IMR-90 (cell line): ENCODE measurements at regions not wholly inside any gene's neighbourhood (a gene's known extent, or its start where the extent isn't known, plus 50 kb on each side); places are given as distances from the start of the nearest gene placed in this dataset.

Experiments
- ATAC-seq: fragments of 200-7000 bp; cut with Tn5 transposase; 2 replicates; pipeline ENCODE4 v1.9.1; 2020; ENCODE audit warnings: low read depth, mild to moderate bottlenecking, moderate library complexity
- BruUV-seq: library from RNA; stranded (reverse); fragments of 400-500 nt; replicated peaks from 2 replicates; lab custom pipeline; 2021; lab: Mats Ljungman, UMichigan
- CTCF ChIA-PET: fragments of 300-600 bp; formaldehyde crosslinking; extraction: SDS; loops from one replicate; lab custom pipeline; 2021; ENCODE audit warnings: antibody characterized with exemption; lab: Yijun Ruan, JAX
- POLR2A ChIA-PET: fragments of 300-600 bp; sonication (Branson Sonifier 250); formaldehyde crosslinking; loops from one replicate; lab custom pipeline; 2022; ENCODE audit warnings: antibody characterized with exemption; ENCODE audit not compliant: unreplicated experiment; lab: Charles Lee
- DNase-seq: peaks from one replicate; pipeline ENCODE4 v3.0.0; 2013
- H2AFZ ChIP-seq: replicated peaks from 2 replicates; pipeline ENCODE3; 2013; ENCODE audit warnings: low read length, mild to moderate bottlenecking; ENCODE audit not compliant: poor library complexity
- H2AK5ac ChIP-seq: 2 replicates; pipeline ENCODE4 v1.6.1; 2013; ENCODE audit warnings: low read depth, low read length, inconsistent platforms
- H2AK9ac ChIP-seq: replicated peaks from 2 replicates; pipeline ENCODE3; 2013; ENCODE audit warnings: mild to moderate bottlenecking, low read depth, low read length, moderate library complexity; ENCODE audit not compliant: poor library complexity
- H2BK120ac ChIP-seq: 2 replicates; pipeline ENCODE4 v1.6.1; 2013; ENCODE audit warnings: low read depth, low read length, inconsistent platforms
- H2BK15ac ChIP-seq: 3 replicates; pipeline ENCODE4 v1.6.1; 2013; ENCODE audit warnings: low read depth, low read length, inconsistent platforms
- H2BK20ac ChIP-seq: 2 replicates; pipeline ENCODE4 v1.6.1; 2013; ENCODE audit warnings: low read depth, mild to moderate bottlenecking, inconsistent platforms, low read length, moderate library complexity
- H2BK5ac ChIP-seq: 2 replicates; pipeline ENCODE4 v1.6.1; 2013; ENCODE audit warnings: mild to moderate bottlenecking, low read depth, low read length, inconsistent platforms; ENCODE audit not compliant: poor library complexity, severe bottlenecking
- H3K14ac ChIP-seq: replicated peaks from 2 replicates; pipeline ENCODE4 v1.6.1; 2013; ENCODE audit warnings: low read depth, low read length, inconsistent platforms
- H3K18ac ChIP-seq: 2 replicates; pipeline ENCODE4 v1.6.1; 2013; ENCODE audit warnings: low read depth, low read length, control low read depth
- H3K23ac ChIP-seq: 2 replicates; pipeline ENCODE4 v1.6.1; 2013; ENCODE audit warnings: low read depth, low read length, inconsistent platforms
- H3K27ac ChIP-seq: 2 replicates; pipeline ENCODE4 v1.5.1; 2013; ENCODE audit warnings: mild to moderate bottlenecking, control low read depth, low read length; ENCODE audit not compliant: insufficient read depth
- H3K27me3 ChIP-seq: 2 replicates; pipeline ENCODE4 v1.6.1; 2013; ENCODE audit warnings: low read length; ENCODE audit not compliant: control insufficient read depth, insufficient read depth
- H3K36me3 ChIP-seq: 2 replicates; pipeline ENCODE4 v1.6.1; 2013; ENCODE audit warnings: low read length, mixed read lengths; ENCODE audit not compliant: control insufficient read depth, insufficient read depth
- H3K4ac ChIP-seq: 2 replicates; pipeline ENCODE4 v1.6.1; 2013; ENCODE audit warnings: low read depth, low read length, inconsistent platforms
- H3K4me1 ChIP-seq: 2 replicates; pipeline ENCODE4 v1.6.1; 2013; ENCODE audit warnings: low read length, mixed read lengths; ENCODE audit not compliant: control insufficient read depth, insufficient read depth
- H3K4me2 ChIP-seq: 2 replicates; pipeline ENCODE4 v1.6.1; 2013; ENCODE audit warnings: low read depth, mild to moderate bottlenecking, control low read depth, low read length, moderate library complexity
- H3K4me3 ChIP-seq: 2 replicates; pipeline ENCODE4 v1.5.1; 2013; ENCODE audit warnings: low read depth, mild to moderate bottlenecking, control low read depth, low read length, moderate library complexity; ENCODE audit not compliant: insufficient read depth
- H3K56ac ChIP-seq: 2 replicates; pipeline ENCODE4 v1.6.1; 2013; ENCODE audit warnings: low read length, inconsistent platforms; ENCODE audit not compliant: insufficient read depth; ENCODE audit errors: extremely low read depth
- H3K79me1 ChIP-seq, 2 experiments: 2 replicates each; pipeline ENCODE4 v1.6.1; 2013; ENCODE audit warnings: low read length in 2 of 2, inconsistent platforms in 1 of 2, low read depth in 1 of 2
- H3K9ac ChIP-seq: 2 replicates; pipeline ENCODE4 v1.6.1; 2013; ENCODE audit warnings: low read depth, low read length, control low read depth
- H3K9me1 ChIP-seq: 2 replicates; pipeline ENCODE4 v1.6.1; 2013; ENCODE audit warnings: low read length, inconsistent platforms; ENCODE audit not compliant: insufficient read depth
- H3K9me3 ChIP-seq: 2 replicates; pipeline ENCODE4 v1.6.1; 2013; ENCODE audit warnings: low read length; ENCODE audit not compliant: control insufficient read depth, insufficient read depth
- H4K20me1 ChIP-seq: 2 replicates; pipeline ENCODE4 v1.6.1; 2013; ENCODE audit warnings: low read length, inconsistent platforms; ENCODE audit not compliant: insufficient read depth
- H4K5ac ChIP-seq: 2 replicates; pipeline ENCODE4 v1.6.1; 2013; ENCODE audit warnings: mild to moderate bottlenecking, low read depth, low read length, control low read depth
- H4K8ac ChIP-seq, 2 experiments: 2 replicates each; pipeline ENCODE4 v1.6.1; 2013; ENCODE audit warnings: low read depth in 2 of 2, low read length in 2 of 2, control low read depth in 1 of 2, inconsistent platforms in 1 of 2
- H4K91ac ChIP-seq: 2 replicates; pipeline ENCODE4 v1.6.1; 2013; ENCODE audit warnings: low read depth, low read length, inconsistent platforms; ENCODE audit not compliant: insufficient read depth
- BHLHE40 ChIP-seq: fragments of 150-350 bp; IDR thresholded peaks from 2 replicates; pipeline ENCODE4 v1.6.1; 2016; ENCODE audit warnings: mild to moderate bottlenecking, low read depth, low read length
- CEBPB ChIP-seq: IDR thresholded peaks from 2 replicates; pipeline ENCODE4 v1.6.1; 2012; ENCODE audit warnings: low read depth, low read length, improper control_type of control experiment
- CHD1 ChIP-seq: IDR thresholded peaks from 2 replicates; pipeline ENCODE4 v1.6.1; 2012; ENCODE audit warnings: low read depth, low read length, improper control_type of control experiment
- FOS ChIP-seq: fragments of 150-350 bp; IDR thresholded peaks from 2 replicates; pipeline ENCODE4 v1.6.1; 2016; ENCODE audit warnings: low read depth, low read length
- MAFK ChIP-seq: IDR thresholded peaks from 2 replicates; pipeline ENCODE4 v1.6.1; 2012; ENCODE audit warnings: low read depth, low read length, improper control_type of control experiment
- MAZ ChIP-seq: IDR thresholded peaks from 2 replicates; pipeline ENCODE4 v1.6.1; 2012; ENCODE audit warnings: low read depth, mild to moderate bottlenecking, low read length, improper control_type of control experiment, moderate library complexity, borderline replicate concordance
- MXI1 ChIP-seq: IDR thresholded peaks from 2 replicates; pipeline ENCODE4 v1.6.1; 2012; ENCODE audit warnings: low read depth, mild to moderate bottlenecking, low read length, moderate library complexity, borderline replicate concordance
- NFE2L2 ChIP-seq: fragments of 150-350 bp; IDR thresholded peaks from 2 replicates; pipeline ENCODE4 v1.6.1; 2016; ENCODE audit warnings: low read depth, mild to moderate bottlenecking, low read length
- POLR2A ChIP-seq: IDR thresholded peaks from 2 replicates; pipeline ENCODE4 v1.6.1; 2012; ENCODE audit warnings: mild to moderate bottlenecking, low read depth, low read length
- RAD21 ChIP-seq: IDR thresholded peaks from 2 replicates; pipeline ENCODE4 v1.6.1; 2012; ENCODE audit warnings: low read length, improper control_type of control experiment
- RCOR1 ChIP-seq: IDR thresholded peaks from 2 replicates; pipeline ENCODE4 v1.6.1; 2012; ENCODE audit warnings: mild to moderate bottlenecking, low read length, improper control_type of control experiment; ENCODE audit not compliant: insufficient replicate concordance
- SMC3 ChIP-seq: fragments of 150-350 bp; IDR thresholded peaks from 2 replicates; pipeline ENCODE4 v1.6.1; 2016; ENCODE audit warnings: low read depth, mild to moderate bottlenecking, antibody characterized with exemption, low read length, moderate library complexity
- WGBS, 2 experiments: methylation state at CpG; one replicate each; pipeline versions ENCODE4 v1.1.5 to v1.1.7; 2013; ENCODE audit warnings: missing lambda C conversion rate in 2 of 2; ENCODE audit not compliant: insufficient read length in 1 of 2; ENCODE audit errors: extremely low coverage in 2 of 2; 5-methylcytosine and 5-hydroxymethylcytosine counted together
- dilution Hi-C: fragments of 300-500 bp; cut with HindIII; formaldehyde crosslinking; loops from one replicate; pipeline ENCODE4 v1.14.3; 2018; ENCODE audit warnings: low sequenced_read_pairs; ENCODE audit not compliant: unreplicated experiment
- in situ Hi-C: fragments of 300-500 bp; cut with MboI; formaldehyde crosslinking; loops from 3 replicates; pipeline ENCODE4 v1.14.3; 2019; ENCODE audit warnings: low sequenced_read_pairs, inconsistent platforms, mixed read lengths
- intact Hi-C: fragments of 100-400 bp; cut with micrococcal nuclease; formaldehyde crosslinking; loops from 2 replicates; pipeline ENCODE4 v1.10.0; 2022
- TF ChIP-seq, protein P1 (sequence below): fragments of 150-350 bp; IDR thresholded peaks from 2 replicates; pipeline ENCODE4 v1.6.1; 2016; ENCODE audit warnings: low read depth, mild to moderate bottlenecking, low read length, moderate library complexity, borderline replicate concordance
- TF ChIP-seq, protein P2 (sequence below): conservative IDR thresholded peaks from 2 replicates; pipeline ENCODE4 v1.5.1; 2012; ENCODE audit warnings: mild to moderate bottlenecking, low read depth, low read length, improper control_type of control experiment
- TF ChIP-seq, protein P3 (sequence below): fragments of 150-350 bp; IDR thresholded peaks from 2 replicates; pipeline ENCODE4 v1.6.1; 2017; ENCODE audit warnings: mild to moderate bottlenecking, antibody characterized with exemption, low read length, low read depth

DNA sequence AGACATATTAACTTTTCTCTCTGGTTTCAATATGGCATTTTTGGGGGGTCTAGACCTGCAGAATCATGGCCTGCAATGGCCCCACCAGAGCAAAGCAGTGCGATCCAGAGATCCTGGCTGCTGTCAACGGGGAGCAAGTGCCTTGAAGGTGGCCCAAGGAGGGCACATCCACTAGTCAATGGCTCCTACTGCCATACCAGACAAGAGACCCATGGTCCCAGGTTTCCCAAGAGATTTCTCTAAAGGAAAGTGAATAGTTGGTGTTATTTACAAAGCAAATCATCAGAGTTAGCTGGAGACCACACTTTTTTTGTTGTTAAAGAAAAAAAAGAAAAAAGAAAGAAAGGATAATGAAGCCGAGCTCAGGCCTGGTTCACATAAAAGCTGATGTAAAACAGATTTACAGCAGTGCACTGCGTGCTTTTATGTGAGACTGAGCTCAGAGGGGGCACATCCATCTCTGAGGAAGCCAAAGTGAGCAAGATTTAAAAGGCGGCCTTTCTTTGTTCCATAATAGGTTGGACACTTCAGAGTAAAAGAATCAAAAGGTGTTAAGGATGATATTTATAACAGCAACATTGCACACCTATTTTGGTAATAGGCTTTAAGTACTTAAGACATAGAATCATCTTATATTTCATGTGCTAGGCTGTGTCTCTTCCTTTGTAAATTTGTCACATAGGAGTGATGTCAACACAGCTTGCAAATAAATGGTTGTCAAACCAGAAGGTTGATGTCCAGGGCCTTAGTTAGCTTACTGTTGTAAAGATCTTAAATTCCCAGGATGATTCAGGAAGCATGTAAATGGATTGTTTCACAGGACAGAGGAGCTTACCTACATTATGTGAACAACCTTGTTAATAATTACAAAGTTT, 201.3 kb upstream of the NTM start:
- Histone ChIP-seq H3K4me3 (no peak overlapping the region), H2AFZ (no peak overlapping the region), H4K5ac (no peak overlapping the region), H3K18ac (no peak overlapping the region), H2BK20ac (no peak overlapping the region), H2BK120ac (no peak overlapping the region), H3K23ac (no peak overlapping the region), H3K4ac (no peak overlapping the region), H2AK5ac (no peak overlapping the region), H3K4me1 (no peaks in the 10 kb centered on the region), H3K27me3 (peaks cover 7% of the 10 kb centered on the region; the same call in 1 of the 2 replicates), H3K9me3 (no peaks in the 10 kb centered on the region), H2AK9ac (no peak overlapping the region), H3K27ac (no peak overlapping the region), H2BK5ac (no peak overlapping the region), H4K91ac (no peak overlapping the region), H3K9ac (no peak overlapping the region), H3K14ac (no peak overlapping the region), H2BK15ac (no peak overlapping the region), H3K4me2 (no peak overlapping the region), H3K9me1 (no peaks in the 10 kb centered on the region; the same call in 1 of the 2 replicates), H4K8ac (no peak overlapping the region), H3K79me1 (no peaks in the 10 kb centered on the region), H4K20me1 (no peaks in the 10 kb centered on the region), H3K56ac (no peak overlapping the region), H3K36me3 (no peaks in the 10 kb centered on the region)
- ATAC-seq: no peak
- POLR2A ChIA-PET: no interaction called here
- 80% methylated on average over 1 of the region's 5 CpGs; no CpG with 5 or more reads in 1 of the 2 experiments for WGBS, 2 experiments
- no peak for DNase-seq
- CTCF ChIA-PET: interaction anchor here (1.1 to 1.4 kb wide), 3 partner anchors 8 to 21 kb away, joined by 3 to 4 read pairs (median 3); no protein-coding TSS in a partner anchor
- dilution Hi-C loops (no loop called here), in situ Hi-C loops (no loop called here), intact Hi-C loops (no loop called here)
- no TSS peak for BruUV-seq
- TF ChIP-seq MAFK (no peak), MAZ (no peak), RAD21 (no peak), RCOR1 (no peak), POLR2A (no peak), FOS (no peak), CEBPB (no peak), BHLHE40 (no peak), NFE2L2 (no peak), SMC3 (no peak), MXI1 (no peak), CHD1 (no peak)
- TF ChIP-seq, protein P1, sequence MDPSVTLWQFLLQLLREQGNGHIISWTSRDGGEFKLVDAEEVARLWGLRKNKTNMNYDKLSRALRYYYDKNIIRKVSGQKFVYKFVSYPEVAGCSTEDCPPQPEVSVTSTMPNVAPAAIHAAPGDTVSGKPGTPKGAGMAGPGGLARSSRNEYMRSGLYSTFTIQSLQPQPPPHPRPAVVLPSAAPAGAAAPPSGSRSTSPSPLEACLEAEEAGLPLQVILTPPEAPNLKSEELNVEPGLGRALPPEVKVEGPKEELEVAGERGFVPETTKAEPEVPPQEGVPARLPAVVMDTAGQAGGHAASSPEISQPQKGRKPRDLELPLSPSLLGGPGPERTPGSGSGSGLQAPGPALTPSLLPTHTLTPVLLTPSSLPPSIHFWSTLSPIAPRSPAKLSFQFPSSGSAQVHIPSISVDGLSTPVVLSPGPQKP: no peak
- TF ChIP-seq, protein P2, sequence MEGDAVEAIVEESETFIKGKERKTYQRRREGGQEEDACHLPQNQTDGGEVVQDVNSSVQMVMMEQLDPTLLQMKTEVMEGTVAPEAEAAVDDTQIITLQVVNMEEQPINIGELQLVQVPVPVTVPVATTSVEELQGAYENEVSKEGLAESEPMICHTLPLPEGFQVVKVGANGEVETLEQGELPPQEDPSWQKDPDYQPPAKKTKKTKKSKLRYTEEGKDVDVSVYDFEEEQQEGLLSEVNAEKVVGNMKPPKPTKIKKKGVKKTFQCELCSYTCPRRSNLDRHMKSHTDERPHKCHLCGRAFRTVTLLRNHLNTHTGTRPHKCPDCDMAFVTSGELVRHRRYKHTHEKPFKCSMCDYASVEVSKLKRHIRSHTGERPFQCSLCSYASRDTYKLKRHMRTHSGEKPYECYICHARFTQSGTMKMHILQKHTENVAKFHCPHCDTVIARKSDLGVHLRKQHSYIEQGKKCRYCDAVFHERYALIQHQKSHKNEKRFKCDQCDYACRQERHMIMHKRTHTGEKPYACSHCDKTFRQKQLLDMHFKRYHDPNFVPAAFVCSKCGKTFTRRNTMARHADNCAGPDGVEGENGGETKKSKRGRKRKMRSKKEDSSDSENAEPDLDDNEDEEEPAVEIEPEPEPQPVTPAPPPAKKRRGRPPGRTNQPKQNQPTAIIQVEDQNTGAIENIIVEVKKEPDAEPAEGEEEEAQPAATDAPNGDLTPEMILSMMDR: no peak
- TF ChIP-seq, protein P3, sequence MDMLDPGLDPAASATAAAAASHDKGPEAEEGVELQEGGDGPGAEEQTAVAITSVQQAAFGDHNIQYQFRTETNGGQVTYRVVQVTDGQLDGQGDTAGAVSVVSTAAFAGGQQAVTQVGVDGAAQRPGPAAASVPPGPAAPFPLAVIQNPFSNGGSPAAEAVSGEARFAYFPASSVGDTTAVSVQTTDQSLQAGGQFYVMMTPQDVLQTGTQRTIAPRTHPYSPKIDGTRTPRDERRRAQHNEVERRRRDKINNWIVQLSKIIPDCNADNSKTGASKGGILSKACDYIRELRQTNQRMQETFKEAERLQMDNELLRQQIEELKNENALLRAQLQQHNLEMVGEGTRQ: no peak
